GM23338 (cell line): ENCODE measurements at regions not wholly inside any gene's neighbourhood (a gene's known extent, or its start where the extent isn't known, plus 50 kb on each side); places are given as distances from the start of the nearest gene placed in this dataset.

Experiments
- ATAC-seq: fragments of 200-7000 bp; cut with Tn5 transposase; 3 replicates; pipeline ENCODE4 v1.9.1; 2020
- DNase-seq: peaks from one replicate; pipeline ENCODE4 v3.0.0-alpha.2; 2015; ENCODE audit warnings: low spot score
- H2AFZ ChIP-seq: fragments of 200-600 bp; sonication (generic); 2 replicates; pipeline ENCODE4 v1.8.0; 2016; ENCODE audit warnings: antibody characterized with exemption, mild to moderate bottlenecking, moderate library complexity
- H3F3A ChIP-seq: fragments of 200-600 bp; sonication (generic); replicated peaks from 2 replicates; pipeline ENCODE4 v1.8.0; 2017; ENCODE audit warnings: antibody characterized with exemption, mixed run types, low read depth
- H3K27ac ChIP-seq: fragments of 200-600 bp; sonication (generic); 2 replicates; pipeline ENCODE4 v1.6.1; 2016; ENCODE audit warnings: low read depth
- H3K27me3 ChIP-seq: fragments of 200-600 bp; sonication (generic); 2 replicates; pipeline ENCODE4 v1.8.0; 2016; ENCODE audit warnings: mild to moderate bottlenecking, mixed run types, moderate library complexity; ENCODE audit not compliant: insufficient read depth
- H3K36me3 ChIP-seq: fragments of 200-600 bp; sonication (generic); 2 replicates; pipeline ENCODE4 v1.8.0; 2016; ENCODE audit warnings: mild to moderate bottlenecking; ENCODE audit not compliant: insufficient read depth
- H3K4me1 ChIP-seq: fragments of 200-600 bp; sonication (generic); 2 replicates; pipeline ENCODE4 v1.8.0; 2016; ENCODE audit warnings: mild to moderate bottlenecking, moderate library complexity; ENCODE audit not compliant: insufficient read depth
- H3K4me2 ChIP-seq: fragments of 200-600 bp; sonication (generic); 2 replicates; pipeline ENCODE4 v1.7.1; 2017; ENCODE audit warnings: mixed run types
- H3K4me3 ChIP-seq: fragments of 200-600 bp; sonication (generic); 2 replicates; pipeline ENCODE4 v1.6.1; 2016; ENCODE audit warnings: mixed run types
- H3K79me2 ChIP-seq: fragments of 200-600 bp; sonication (generic); replicated peaks from 2 replicates; pipeline ENCODE4 v1.8.0; 2017; ENCODE audit warnings: mild to moderate bottlenecking; ENCODE audit not compliant: insufficient read depth
- H3K9me2 ChIP-seq: fragments of 200-600 bp; sonication (generic); 2 replicates; pipeline ENCODE4 v1.8.0; 2017; ENCODE audit not compliant: insufficient read depth
- H4K20me1 ChIP-seq: fragments of 200-600 bp; sonication (generic); replicated peaks from 2 replicates; pipeline ENCODE4 v1.8.0; 2017; ENCODE audit warnings: mild to moderate bottlenecking; ENCODE audit not compliant: insufficient read depth
- H3K27ac Mint-ChIP-seq: 2 replicates; pipeline ENCODE4 v1.8.0; 2020; ENCODE audit warnings: inconsistent platforms, mild to moderate bottlenecking, moderate library complexity, mixed read lengths
- H3K27me3 Mint-ChIP-seq: 3 replicates; pipeline ENCODE4 v1.8.0; 2022; ENCODE audit warnings: low read depth, mild to moderate bottlenecking, moderate library complexity, mixed read lengths, inconsistent platforms; ENCODE audit not compliant: insufficient read depth, poor library complexity
- H3K36me3 Mint-ChIP-seq: 3 replicates; pipeline ENCODE4 v1.8.0; 2021; ENCODE audit warnings: low read depth, mild to moderate bottlenecking, inconsistent platforms, moderate library complexity, mixed read lengths
- H3K4me1 Mint-ChIP-seq: 3 replicates; pipeline ENCODE4 v1.8.0; 2020; ENCODE audit warnings: mild to moderate bottlenecking, inconsistent platforms, mixed read lengths
- H3K4me3 Mint-ChIP-seq: 3 replicates; pipeline ENCODE4 v1.8.0; 2021; ENCODE audit warnings: moderate library complexity, mild to moderate bottlenecking, inconsistent platforms, mixed read lengths
- H3K9me3 Mint-ChIP-seq: 3 replicates; pipeline ENCODE4 v1.8.0; 2020; ENCODE audit warnings: moderate library complexity, mild to moderate bottlenecking, inconsistent platforms, mixed read lengths
- CREB1 ChIP-seq: fragments of 250-450 bp; sonication (Bioruptor Pico); IDR thresholded peaks from 2 replicates; pipeline ENCODE4 v1.5.0; 2020; ENCODE audit warnings: low read depth, mild to moderate bottlenecking, moderate library complexity
- CTCF ChIP-seq, 2 experiments: fragments of 200-600 bp in 1 of 2; sonication (generic) in 1 of 2; conservative IDR thresholded peaks; 2 replicates each; pipeline versions ENCODE4 v1.5.1 to v1.6.1; 2016 to 2017; ENCODE audit warnings: antibody characterized with exemption in 2 of 2, low read depth in 2 of 2, mild to moderate bottlenecking in 2 of 2, moderate library complexity in 1 of 2
- ETS1 ChIP-seq: IDR thresholded peaks from 2 replicates; pipeline ENCODE4 v1.6.1; 2016; ENCODE audit warnings: antibody characterized with exemption
- EZH2 ChIP-seq: fragments of 200-600 bp; sonication (generic); IDR thresholded peaks from one replicate; pipeline ENCODE4 v1.8.0; 2017; ENCODE audit warnings: antibody characterized with exemption, mild to moderate bottlenecking, low read depth; ENCODE audit not compliant: unreplicated experiment
- EZH2phosphoT487 ChIP-seq: fragments of 200-600 bp; sonication (generic); IDR thresholded peaks from one replicate; pipeline ENCODE4 v1.8.1; 2018; ENCODE audit warnings: antibody characterized with exemption; ENCODE audit not compliant: unreplicated experiment
- JUNB ChIP-seq: IDR thresholded peaks from one replicate; pipeline ENCODE4 v1.6.1; 2016; ENCODE audit warnings: antibody characterized with exemption; ENCODE audit not compliant: unreplicated experiment
- NANOG ChIP-seq: IDR thresholded peaks from 2 replicates; pipeline ENCODE4 v1.6.1; 2016; ENCODE audit warnings: antibody characterized with exemption, borderline replicate concordance
- POLR2AphosphoS5 ChIP-seq: IDR thresholded peaks from 2 replicates; pipeline ENCODE4 v1.6.1; 2016; ENCODE audit warnings: antibody characterized with exemption, low read depth
- REST ChIP-seq: IDR thresholded peaks from one replicate; pipeline ENCODE4 v1.6.1; 2018; ENCODE audit warnings: antibody characterized with exemption; ENCODE audit not compliant: unreplicated experiment
- STAT1 ChIP-seq: IDR thresholded peaks from one replicate; pipeline ENCODE4 v1.6.1; 2016; ENCODE audit warnings: antibody characterized with exemption; ENCODE audit not compliant: unreplicated experiment
- ZNF114 ChIP-seq: fragments of 250-450 bp; sonication (Bioruptor Pico); IDR thresholded peaks from 2 replicates; pipeline ENCODE4 v1.5.0; 2020; ENCODE audit warnings: mild to moderate bottlenecking, moderate library complexity
- ZNF331 ChIP-seq: fragments of 250-450 bp; sonication (Bioruptor Pico); IDR thresholded peaks from 2 replicates; pipeline ENCODE4 v1.5.0; 2020; ENCODE audit warnings: low read depth, mild to moderate bottlenecking, moderate library complexity
- ZNF462 ChIP-seq: fragments of 250-450 bp; sonication (Bioruptor Pico); IDR thresholded peaks from 2 replicates; pipeline ENCODE4 v1.5.0; 2020; ENCODE audit warnings: mild to moderate bottlenecking, moderate library complexity

- Histone ChIP-seq H3K27ac (no peak overlapping the region), H3F3A (no peaks in the 10 kb centered on the region), H3K9me2 (no peaks in the 10 kb centered on the region), H3K79me2 (no peaks in the 10 kb centered on the region), H3K4me2 (no peak overlapping the region), H2AFZ (no peak overlapping the region), H3K4me3 (no peak overlapping the region), H4K20me1 (no peaks in the 10 kb centered on the region), H3K36me3 (no peaks in the 10 kb centered on the region), H3K4me1 (no peaks in the 10 kb centered on the region), H3K27me3 (no peaks in the 10 kb centered on the region)
- Mint-ChIP-seq H3K4me3 (no peak overlapping the region), H3K9me3 (no peaks in the 10 kb centered on the region), H3K36me3 (peaks cover 3% of the 10 kb centered on the region; the same call in 1 of the 3 replicates), H3K27me3 (peaks cover 8% of the 10 kb centered on the region), H3K4me1 (peaks cover 3% of the 10 kb centered on the region; the same call in 2 of the 3 replicates), H3K27ac (no peak overlapping the region)
- no peak for DNase-seq
- no peak for ATAC-seq
- TF ChIP-seq CTCF (conservative IDR thresholded peaks at IDR 0.05; ENCODE audit: low read depth in 2 of 2) (no peak), ETS1 (no peak), REST (no peak), EZH2 (no peak), ZNF462 (CRISPR knock-in tag) (no peak), ZNF114 (CRISPR knock-in tag) (no peak), JUNB (no peak), POLR2AphosphoS5 (no peak), CREB1 (CRISPR knock-in tag) (no peak), NANOG (no peak), EZH2phosphoT487 (no peak), STAT1 (no peak), ZNF331 (no peak)
Observed at GRCh38 chr2:113376253-113376912, 61.1 kb upstream of the ZNG1B start.
